Large intestine (tissue), 3 donors: ENCODE measurements at regions not wholly inside any gene's neighbourhood (a gene's known extent, or its start where the extent isn't known, plus 50 kb on each side); places are given as distances from the start of the nearest gene placed in this dataset.

ENCODE experiments used
- DNase-seq, 2 donors: peaks; one replicate each; pipeline versions ENCODE4 v3.0.0 to v3.0.0-alpha.2; 2013
- H3K27ac ChIP-seq: one replicate; pipeline ENCODE4 v1.5.1; 2013; ENCODE audit warnings: low read length
- H3K27me3 ChIP-seq: 2 replicates; pipeline ENCODE4 v1.6.1; 2013; ENCODE audit warnings: low read length; ENCODE audit not compliant: control insufficient read depth, insufficient read depth
- H3K36me3 ChIP-seq: 2 replicates; pipeline ENCODE4 v1.6.1; 2013; ENCODE audit warnings: low read length; ENCODE audit not compliant: control insufficient read depth, insufficient read depth
- H3K4me1 ChIP-seq: one replicate; pipeline ENCODE4 v1.6.1; 2013; ENCODE audit warnings: low read length; ENCODE audit not compliant: control insufficient read depth, insufficient read depth
- H3K4me3 ChIP-seq: one replicate; pipeline ENCODE4 v1.5.1; 2013; ENCODE audit warnings: low read length
- H3K9me3 ChIP-seq: one replicate; pipeline ENCODE4 v1.6.1; 2013; ENCODE audit warnings: mild to moderate bottlenecking, low read depth, low read length, moderate library complexity; ENCODE audit not compliant: control insufficient read depth
- WGBS: methylation state at CpG from one replicate; pipeline ENCODE4 v1.1.5; 2013; ENCODE audit warnings: low lambda C conversion rate; ENCODE audit not compliant: insufficient coverage; 5-methylcytosine and 5-hydroxymethylcytosine counted together

DNA sequence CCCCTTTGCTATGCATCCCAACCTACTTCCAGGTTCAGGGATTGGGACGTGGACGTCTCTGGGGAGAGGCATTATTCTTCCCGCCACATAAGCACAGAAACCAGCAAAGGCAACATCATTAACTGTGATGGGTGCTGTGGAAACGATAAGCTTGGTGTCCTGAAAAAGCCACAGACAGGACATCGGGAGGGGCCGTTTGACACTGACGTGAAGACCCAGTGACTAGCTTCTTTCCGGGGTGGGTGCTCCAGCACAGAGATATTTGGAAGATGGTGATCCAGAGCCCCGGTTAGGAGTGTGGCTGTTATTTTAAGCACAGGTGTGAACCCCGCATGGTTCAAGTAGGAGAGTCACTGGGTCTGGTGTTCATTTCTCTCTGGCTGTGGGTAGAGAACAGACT lies 163.8 kb upstream of the HDAC4 start:
- no CpG with 5 or more reads among the region's 10 CpGs for WGBS
- Histone ChIP-seq H3K9me3 (no peaks in the 10 kb centered on the region), H3K27me3 (peaks cover 13% of the 10 kb centered on the region), H3K27ac (no peak overlapping the region), H3K36me3 (no peaks in the 10 kb centered on the region), H3K4me3 (no peak overlapping the region), H3K4me1 (no peaks in the 10 kb centered on the region)
- no peak for DNase-seq

DNA sequence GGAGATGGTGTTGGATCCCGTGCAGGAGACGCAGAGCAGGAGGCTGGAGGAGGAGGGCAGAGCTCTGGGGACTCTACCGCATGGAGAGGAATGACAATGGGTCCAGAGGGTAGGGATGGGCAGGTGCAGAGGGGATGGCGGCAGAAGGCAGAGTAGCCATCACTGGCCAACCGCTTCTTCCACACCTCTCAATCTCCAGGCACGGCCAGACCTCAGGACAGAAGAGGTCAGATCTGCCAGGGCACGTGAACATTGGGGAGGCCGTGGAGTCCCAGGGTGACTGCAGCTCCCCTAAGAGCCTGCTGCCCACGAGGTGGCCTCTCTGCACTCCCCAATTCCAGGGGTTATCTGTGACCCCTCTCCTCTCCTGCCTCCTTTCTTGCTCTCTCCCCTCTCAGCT lies 162.7 kb upstream of the HDAC4 start:
- no CpG with 5 or more reads among the region's 9 CpGs for WGBS
- no peak for DNase-seq
- peaks cover 13% of the 10 kb centered on the region for H3K27me3 ChIP-seq
- H3K36me3 ChIP-seq, result no peaks in the 10 kb centered on the region
- no peak overlapping the region for H3K27ac ChIP-seq
- no peaks in the 10 kb centered on the region for H3K9me3 ChIP-seq
- no peak overlapping the region for H3K4me3 ChIP-seq
- no peaks in the 10 kb centered on the region for H3K4me1 ChIP-seq

DNA sequence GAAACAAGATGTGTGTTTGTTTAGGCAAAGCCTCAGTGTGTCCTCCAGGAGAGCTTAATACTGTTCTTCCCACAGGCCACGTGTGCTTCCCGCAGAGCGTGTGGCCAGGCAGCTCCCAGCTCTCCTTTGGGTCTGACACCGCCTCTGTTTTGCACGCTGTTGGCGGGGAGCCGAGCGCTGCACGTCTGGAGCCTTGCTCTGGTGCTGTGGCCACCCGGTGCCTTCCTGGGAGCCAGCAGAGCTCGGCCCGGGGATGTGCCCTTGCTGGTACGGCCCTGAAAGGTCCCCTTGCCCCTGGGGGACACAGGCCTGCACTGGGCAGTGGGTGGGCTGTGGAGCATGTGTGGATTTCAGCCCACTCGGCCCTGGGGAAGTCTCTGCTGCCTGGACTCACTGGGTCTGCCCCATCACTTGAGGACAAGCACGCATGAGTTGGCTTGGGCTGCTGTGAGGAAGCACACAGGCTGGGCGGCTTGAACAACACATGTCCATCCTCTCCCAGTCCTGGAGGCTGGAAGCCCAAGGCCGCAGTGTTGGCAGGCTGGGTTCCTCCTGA lies 160.7 kb upstream of the HDAC4 start:
- Histone ChIP-seq H3K4me1 (no peaks in the 10 kb centered on the region), H3K9me3 (no peaks in the 10 kb centered on the region), H3K27me3 (peaks cover 13% of the 10 kb centered on the region), H3K4me3 (no peak overlapping the region), H3K27ac (no peak overlapping the region), H3K36me3 (no peaks in the 10 kb centered on the region)
- peak in 1 of 2 donors; percentile 5 for DNase-seq
- WGBS, result no CpG with 5 or more reads among the region's 17 CpGs

DNA sequence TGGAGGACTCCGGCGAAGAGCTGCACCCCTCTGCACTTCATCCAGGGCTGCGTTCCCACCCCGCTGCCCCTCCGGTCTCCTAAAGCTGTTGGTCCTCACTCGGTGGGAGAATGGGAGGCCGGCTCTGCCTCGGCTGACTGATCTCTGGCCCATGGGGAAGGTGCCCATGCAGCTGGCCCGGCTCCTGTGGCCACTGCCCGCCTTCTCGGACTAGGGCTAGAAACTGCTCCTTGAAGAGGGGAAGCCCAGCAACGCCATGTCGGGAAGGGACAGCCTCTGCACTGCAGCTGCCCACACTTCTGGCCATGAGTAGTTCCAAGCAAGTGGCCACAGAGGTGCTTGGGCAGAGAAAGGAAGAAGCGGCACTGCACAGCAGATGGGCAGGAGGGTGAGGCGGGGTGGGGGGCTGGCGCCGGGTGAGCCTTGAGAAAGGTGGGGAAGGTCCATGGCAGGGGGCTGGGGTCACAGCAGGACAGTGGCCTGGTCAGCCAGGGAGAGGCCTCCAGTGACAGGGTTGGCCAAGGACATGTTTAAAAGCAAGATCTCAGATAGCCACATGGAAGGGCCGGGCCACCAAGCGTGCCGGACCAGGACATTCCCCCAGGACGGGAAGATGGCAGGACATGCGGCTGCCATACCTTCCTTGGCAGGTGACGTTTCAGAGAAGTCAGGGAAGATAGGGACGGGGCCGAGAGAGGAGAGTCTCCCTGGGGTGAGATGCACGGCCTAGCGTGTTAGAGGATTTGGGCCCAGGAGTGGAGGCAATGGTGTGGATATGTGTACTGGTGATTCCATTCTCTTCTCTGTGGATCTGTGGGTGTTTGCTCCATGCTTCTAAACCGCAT lies 158.8 kb upstream of the HDAC4 start:
- Histone ChIP-seq H3K27me3 (peaks cover 9% of the 10 kb centered on the region), H3K9me3 (no peaks in the 10 kb centered on the region), H3K36me3 (no peaks in the 10 kb centered on the region), H3K4me3 (no peak overlapping the region), H3K27ac (no peak overlapping the region), H3K4me1 (no peaks in the 10 kb centered on the region)
- no peak for DNase-seq
- 100% methylated on average over 1 of the region's 28 CpGs for WGBS

DNA sequence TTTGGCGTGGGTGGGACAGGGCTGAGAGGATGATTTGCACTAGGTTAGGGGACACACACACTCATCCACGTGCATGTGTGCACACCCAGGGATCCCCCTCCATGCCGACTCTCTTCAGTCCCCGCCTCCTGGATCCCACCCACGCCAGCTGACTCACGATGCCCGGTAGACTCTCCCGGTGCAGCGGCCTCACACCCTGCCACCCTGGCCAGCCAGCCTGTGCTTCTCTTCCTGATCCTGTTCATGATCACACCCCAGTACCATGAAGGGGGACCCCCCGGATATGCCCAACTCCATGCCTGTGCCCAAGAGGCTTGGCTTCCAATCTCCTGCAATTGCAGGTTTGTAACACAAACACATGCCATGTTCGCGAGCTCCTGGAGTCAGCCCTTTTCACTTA lies 157.8 kb upstream of the HDAC4 start:
- DNase-seq, result no peak
- Histone ChIP-seq H3K9me3 (no peaks in the 10 kb centered on the region), H3K4me3 (no peak overlapping the region), H3K4me1 (no peaks in the 10 kb centered on the region), H3K27me3 (peaks cover 15% of the 10 kb centered on the region), H3K27ac (no peak overlapping the region), H3K36me3 (no peaks in the 10 kb centered on the region)
- no CpG with 5 or more reads among the region's 12 CpGs for WGBS

GRCh38 chr2:239557516-239557915 lies 156.7 kb upstream of the HDAC4 start:
- H3K4me3 ChIP-seq, result no peak overlapping the region
- no peak for DNase-seq
- no peaks in the 10 kb centered on the region for H3K36me3 ChIP-seq
- H3K27ac ChIP-seq, result no peak overlapping the region
- WGBS, result 50% methylated on average over 1 of the region's 5 CpGs
- H3K27me3 ChIP-seq, result peaks cover 18% of the 10 kb centered on the region
- H3K9me3 ChIP-seq, result no peaks in the 10 kb centered on the region
- no peaks in the 10 kb centered on the region for H3K4me1 ChIP-seq

- no peak overlapping the region for H3K4me3 ChIP-seq
- DNase-seq, result no peak
- no peaks in the 10 kb centered on the region for H3K9me3 ChIP-seq
- H3K36me3 ChIP-seq, result no peaks in the 10 kb centered on the region
- WGBS, result no CpG with 5 or more reads among the region's 6 CpGs
- H3K27me3 ChIP-seq, result peaks cover 16% of the 10 kb centered on the region
- H3K4me1 ChIP-seq, result no peaks in the 10 kb centered on the region
- H3K27ac ChIP-seq, result no peak overlapping the region
Measured at GRCh38 chr2:239555571-239555905, 154.7 kb upstream of the HDAC4 start.

- Histone ChIP-seq H3K9me3 (no peaks in the 10 kb centered on the region), H3K27me3 (peaks cover 18% of the 10 kb centered on the region), H3K36me3 (no peaks in the 10 kb centered on the region), H3K4me3 (no peak overlapping the region), H3K27ac (no peak overlapping the region), H3K4me1 (no peaks in the 10 kb centered on the region)
- 40% methylated on average over 1 of the region's 8 CpGs for WGBS
- no peak for DNase-seq
Measured at GRCh38 chr2:239554766-239555570, 154.1 kb upstream of the HDAC4 start.

- Histone ChIP-seq H3K27ac (no peak overlapping the region), H3K36me3 (no peaks in the 10 kb centered on the region), H3K4me3 (no peak overlapping the region), H3K9me3 (no peaks in the 10 kb centered on the region), H3K4me1 (no peaks in the 10 kb centered on the region), H3K27me3 (peaks cover 22% of the 10 kb centered on the region)
- no CpG with 5 or more reads among the region's 13 CpGs for WGBS
- no peak for DNase-seq
Measured at GRCh38 chr2:239553376-239554000, 152.7 kb upstream of the HDAC4 start.

GRCh38 chr2:239552213-239552926 lies 151.6 kb upstream of the HDAC4 start:
- no peak overlapping the region for H3K27ac ChIP-seq
- no peak for DNase-seq
- no peaks in the 10 kb centered on the region for H3K36me3 ChIP-seq
- peaks cover 22% of the 10 kb centered on the region for H3K27me3 ChIP-seq
- no peak overlapping the region for H3K4me3 ChIP-seq
- no CpG with 5 or more reads among the region's 16 CpGs for whole genome bisulfite sequencing
- no peaks in the 10 kb centered on the region for H3K4me1 ChIP-seq
- H3K9me3 ChIP-seq, result no peaks in the 10 kb centered on the region
